K562 (cell line): ENCODE measurements at regions not wholly inside any gene's neighbourhood (a gene's known extent, or its start where the extent isn't known, plus 50 kb on each side); places are given as distances from the start of the nearest gene placed in this dataset.

Source experiments
- CTCF ChIP-seq, 3 experiments: IDR thresholded peaks in 2 of 3; conservative IDR thresholded peaks in 1 of 3; 2 replicates each; pipeline ENCODE4 v1.5.1; 2011 to 2012; ENCODE audit warnings: low read length in 3 of 3, mild to moderate bottlenecking in 3 of 3, control low read depth in 2 of 3, improper control_type of control experiment in 1 of 3, inconsistent platforms in 1 of 3, low read depth in 1 of 3, mixed read lengths in 1 of 3, moderate library complexity in 1 of 3; ENCODE audit not compliant: insufficient read depth in 2 of 3
- FOS ChIP-seq: IDR thresholded peaks from 3 replicates; pipeline ENCODE4 v1.6.1; 2011; ENCODE audit not compliant: insufficient read length; ENCODE audit errors: extremely low read depth
- HNRNPUL1 ChIP-seq: fragments of 200-400 bp; formaldehyde crosslinking; IDR thresholded peaks from 2 replicates; pipeline ENCODE4 v1.6.1; 2017; ENCODE audit warnings: low read length
- NCOA6 ChIP-seq: fragments of 450-650 bp; IDR thresholded peaks from 2 replicates; pipeline ENCODE4 v1.6.1; 2017; ENCODE audit warnings: mild to moderate bottlenecking
- RFX5 ChIP-seq: IDR thresholded peaks from 2 replicates; pipeline ENCODE4 v1.6.1; 2011; ENCODE audit warnings: low read depth, mild to moderate bottlenecking, improper control_type of control experiment, low read length
- ZBTB1 ChIP-seq: sonication (generic); formaldehyde crosslinking; IDR thresholded peaks from 2 replicates; pipeline ENCODE4 v1.8.1; 2023; ENCODE audit warnings: missing genetic modification reagents, low read depth, mild to moderate bottlenecking, borderline replicate concordance
- TF ChIP-seq, protein P1 (sequence below): fragments of 450-650 bp; formaldehyde crosslinking; IDR thresholded peaks from 2 replicates; pipeline ENCODE4 v1.4.0; 2022; ENCODE audit warnings: missing genetic modification characterization

- TF ChIP-seq ZBTB1 (CRISPR knock-in tag) (no peak), HNRNPUL1 (no peak), FOS (no peak), CTCF (IDR thresholded peaks at IDR 0.05 in 2 of 3, conservative IDR thresholded peaks at IDR 0.05 in 1 of 3; ENCODE audit: insufficient read depth in 2 of 3, low read depth in 1 of 3, low read length in 3 of 3) (no peak), NCOA6 (no peak), RFX5 (no peak)
- TF ChIP-seq, protein P1, sequence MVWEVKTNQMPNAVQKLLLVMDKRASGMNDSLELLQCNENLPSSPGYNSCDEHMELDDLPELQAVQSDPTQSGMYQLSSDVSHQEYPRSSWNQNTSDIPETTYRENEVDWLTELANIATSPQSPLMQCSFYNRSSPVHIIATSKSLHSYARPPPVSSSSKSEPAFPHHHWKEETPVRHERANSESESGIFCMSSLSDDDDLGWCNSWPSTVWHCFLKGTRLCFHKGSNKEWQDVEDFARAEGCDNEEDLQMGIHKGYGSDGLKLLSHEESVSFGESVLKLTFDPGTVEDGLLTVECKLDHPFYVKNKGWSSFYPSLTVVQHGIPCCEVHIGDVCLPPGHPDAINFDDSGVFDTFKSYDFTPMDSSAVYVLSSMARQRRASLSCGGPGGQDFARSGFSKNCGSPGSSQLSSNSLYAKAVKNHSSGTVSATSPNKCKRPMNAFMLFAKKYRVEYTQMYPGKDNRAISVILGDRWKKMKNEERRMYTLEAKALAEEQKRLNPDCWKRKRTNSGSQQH: no peak
These were observed 832.6 kb upstream of the ZEB2 start for GRCh38 chr2:145352484-145352883.
